ENCODE measurements at regions not wholly inside any gene's neighbourhood (a gene's known extent, or its start where the extent isn't known, plus 50 kb on each side); places are given as distances from the start of the nearest gene placed in this dataset.
"Not testable (repeated sequence)": the region's sequence is repeated elsewhere in the genome, so short reads cannot be mapped to it uniquely, and the experiment has no call there.

DNA sequence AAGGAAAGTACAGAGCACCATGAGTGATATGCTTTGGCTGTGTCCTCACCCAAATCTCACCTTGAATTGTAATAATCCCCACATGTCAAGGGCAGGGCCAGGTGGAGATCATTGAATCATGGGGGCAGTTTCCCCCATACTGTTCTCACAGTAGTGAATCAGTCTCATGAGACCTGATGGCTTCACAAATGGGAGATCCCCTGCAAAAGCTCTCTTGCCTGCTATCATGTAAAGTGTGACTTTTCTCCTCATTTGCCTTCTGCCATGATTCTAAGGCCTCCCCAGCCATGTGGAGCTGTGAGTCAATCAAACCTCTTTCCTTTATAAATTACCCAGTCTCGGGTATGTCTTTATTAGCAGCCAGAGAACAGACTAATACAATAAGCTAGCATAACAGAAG lies 266.5 kb upstream of the C9orf72 start:
- TF ChIP-seq POLR2A (IDR thresholded peaks at IDR 0.05; ENCODE audit: low read length); GATA1 (IDR thresholded peaks at IDR 0.05; ENCODE audit: low read depth, low read length): not testable (repeated sequence)

All from erythroblast (primary cell).